ENCODE measurements at regions not wholly inside any gene's neighbourhood (a gene's known extent, or its start where the extent isn't known, plus 50 kb on each side); places are given as distances from the start of the nearest gene placed in this dataset.
"Not testable (repeated sequence)": the region's sequence is repeated elsewhere in the genome, so short reads cannot be mapped to it uniquely, and the experiment has no call there.

- Histone ChIP-seq H3K9me3 (ENCODE audit: control insufficient read depth, low read length) (no peaks in the 10 kb centered on the region), H2AK5ac (ENCODE audit: low read length, severe bottlenecking) (no peak overlapping the region), H3K4me3 (ENCODE audit: insufficient read depth in 1 of 2, low read depth in 1 of 2, low read length in 2 of 2) (no peak overlapping the region), H2BK5ac (ENCODE audit: low read depth, low read length, poor library complexity, severe bottlenecking) (no peak overlapping the region), H2BK120ac (ENCODE audit: low read depth, low read length) (no peak overlapping the region), H3K18ac (ENCODE audit: low read depth in 1 of 2, low read length in 2 of 2) (no peak overlapping the region), H2BK15ac (ENCODE audit: low read depth, poor library complexity, severe bottlenecking) (no peak overlapping the region), H3K27ac (ENCODE audit: low read length, poor library complexity, severe bottlenecking) (no peak overlapping the region), H3K4me1 (ENCODE audit: control insufficient read depth, insufficient read depth, low read depth, low read length) (no peaks in the 10 kb centered on the region), H3K9ac (ENCODE audit: low read length) (no peak overlapping the region), H4K8ac (ENCODE audit: low read length) (no peak overlapping the region), H2AFZ (ENCODE audit: low read depth, low read length) (no peak overlapping the region), H3K27me3 (ENCODE audit: control insufficient read depth in 1 of 2, insufficient read depth in 1 of 2, low read length in 2 of 2) (no peaks in the 10 kb centered on the region), H2BK12ac (ENCODE audit: low read length in 2 of 2) (no peak overlapping the region), H3K4ac (ENCODE audit: low read depth in 1 of 2, low read length in 2 of 2) (no peak overlapping the region), H3K23ac (ENCODE audit: low read length in 2 of 2) (no peak overlapping the region), H4K91ac (ENCODE audit: low read length) (no peak overlapping the region), H3K79me1 (replicated peaks; ENCODE audit: low read length, poor library complexity, severe bottlenecking) (no peaks in the 10 kb centered on the region), H3K14ac (ENCODE audit: low read length in 2 of 2) (no peak overlapping the region), H3K4me2 (ENCODE audit: low read length, poor library complexity, severe bottlenecking) (no peak overlapping the region), H3K36me3 (ENCODE audit: control insufficient read depth in 1 of 2, insufficient read depth in 2 of 2, low read depth in 1 of 2, low read length in 2 of 2) (no peaks in the 10 kb centered on the region)
- 79% methylated on average over 1 of the region's 4 CpGs for WGBS
- no peak for DNase-seq
Observed at GRCh38 chr11:90630176-90630575, 407.3 kb upstream of the CHORDC1 start.

- H3K9me3 ChIP-seq (ENCODE audit: control insufficient read depth, low read length): no peaks in the 10 kb centered on the region
- WGBS: 74% methylated on average over 3 of the region's 4 CpGs
- no peaks in the 10 kb centered on the region for H3K4me1 ChIP-seq (ENCODE audit: control insufficient read depth, insufficient read depth, low read depth, low read length)
- no peak overlapping the region for H3K9ac ChIP-seq (ENCODE audit: low read length)
- no peak overlapping the region for H3K27ac ChIP-seq (ENCODE audit: low read length, poor library complexity, severe bottlenecking)
- no peak overlapping the region for H3K14ac ChIP-seq (ENCODE audit: low read length in 2 of 2)
- no peak overlapping the region for H4K91ac ChIP-seq (ENCODE audit: low read length)
- no peak overlapping the region for H2AK5ac ChIP-seq (ENCODE audit: low read length, severe bottlenecking)
- no peak overlapping the region for H2BK120ac ChIP-seq (ENCODE audit: low read depth, low read length)
- H2AFZ ChIP-seq (ENCODE audit: low read depth, low read length): no peak overlapping the region
- H4K8ac ChIP-seq (ENCODE audit: low read length): no peak overlapping the region
- no peak overlapping the region for H2BK12ac ChIP-seq (ENCODE audit: low read length in 2 of 2)
- no peak overlapping the region for H2BK5ac ChIP-seq (ENCODE audit: low read depth, low read length, poor library complexity, severe bottlenecking)
- H3K23ac ChIP-seq (ENCODE audit: low read length in 2 of 2): no peak overlapping the region
- H2BK15ac ChIP-seq (ENCODE audit: low read depth, poor library complexity, severe bottlenecking): no peak overlapping the region
- no peak overlapping the region for H3K4me2 ChIP-seq (ENCODE audit: low read length, poor library complexity, severe bottlenecking)
- no peak overlapping the region for H3K18ac ChIP-seq (ENCODE audit: low read depth in 1 of 2, low read length in 2 of 2)
- no peaks in the 10 kb centered on the region for H3K27me3 ChIP-seq (ENCODE audit: control insufficient read depth in 1 of 2, insufficient read depth in 1 of 2, low read length in 2 of 2)
- no peaks in the 10 kb centered on the region for H3K79me1 ChIP-seq (replicated peaks; ENCODE audit: low read length, poor library complexity, severe bottlenecking)
- H3K4ac ChIP-seq (ENCODE audit: low read depth in 1 of 2, low read length in 2 of 2): no peak overlapping the region
- DNase-seq: no peak
- H3K36me3 ChIP-seq (ENCODE audit: control insufficient read depth in 1 of 2, insufficient read depth in 2 of 2, low read depth in 1 of 2, low read length in 2 of 2): no peaks in the 10 kb centered on the region
- no peak overlapping the region for H3K4me3 ChIP-seq (ENCODE audit: insufficient read depth in 1 of 2, low read depth in 1 of 2, low read length in 2 of 2)
Observed at GRCh38 chr11:90629229-90629806, 406.5 kb upstream of the CHORDC1 start.

- Histone ChIP-seq H3K4ac (ENCODE audit: low read depth in 1 of 2, low read length in 2 of 2) (no peak overlapping the region), H3K23ac (ENCODE audit: low read length in 2 of 2) (no peak overlapping the region), H3K9ac (ENCODE audit: low read length) (no peak overlapping the region), H3K4me2 (ENCODE audit: low read length, poor library complexity, severe bottlenecking) (no peak overlapping the region), H4K91ac (ENCODE audit: low read length) (no peak overlapping the region), H3K18ac (ENCODE audit: low read depth in 1 of 2, low read length in 2 of 2) (no peak overlapping the region), H3K9me3 (ENCODE audit: control insufficient read depth, low read length) (no peaks in the 10 kb centered on the region), H3K27ac (ENCODE audit: low read length, poor library complexity, severe bottlenecking) (no peak overlapping the region), H2AK5ac (ENCODE audit: low read length, severe bottlenecking) (no peak overlapping the region), H3K36me3 (ENCODE audit: control insufficient read depth in 1 of 2, insufficient read depth in 2 of 2, low read depth in 1 of 2, low read length in 2 of 2) (no peaks in the 10 kb centered on the region), H3K14ac (ENCODE audit: low read length in 2 of 2) (no peak overlapping the region), H2BK15ac (ENCODE audit: low read depth, poor library complexity, severe bottlenecking) (no peak overlapping the region), H3K4me3 (ENCODE audit: insufficient read depth in 1 of 2, low read depth in 1 of 2, low read length in 2 of 2) (no peak overlapping the region), H4K8ac (ENCODE audit: low read length) (no peak overlapping the region), H3K27me3 (ENCODE audit: control insufficient read depth in 1 of 2, insufficient read depth in 1 of 2, low read length in 2 of 2) (no peaks in the 10 kb centered on the region), H3K79me1 (replicated peaks; ENCODE audit: low read length, poor library complexity, severe bottlenecking) (no peaks in the 10 kb centered on the region), H2BK12ac (ENCODE audit: low read length in 2 of 2) (no peak overlapping the region), H2AFZ (ENCODE audit: low read depth, low read length) (no peak overlapping the region), H2BK5ac (ENCODE audit: low read depth, low read length, poor library complexity, severe bottlenecking) (no peak overlapping the region), H2BK120ac (ENCODE audit: low read depth, low read length) (no peak overlapping the region), H3K4me1 (ENCODE audit: control insufficient read depth, insufficient read depth, low read depth, low read length) (no peaks in the 10 kb centered on the region)
- DNase-seq: no peak
- WGBS: 52% methylated on average over 2 of the region's 2 CpGs
Observed at GRCh38 chr11:90614318-90614717, 391.5 kb upstream of the CHORDC1 start.

DNA sequence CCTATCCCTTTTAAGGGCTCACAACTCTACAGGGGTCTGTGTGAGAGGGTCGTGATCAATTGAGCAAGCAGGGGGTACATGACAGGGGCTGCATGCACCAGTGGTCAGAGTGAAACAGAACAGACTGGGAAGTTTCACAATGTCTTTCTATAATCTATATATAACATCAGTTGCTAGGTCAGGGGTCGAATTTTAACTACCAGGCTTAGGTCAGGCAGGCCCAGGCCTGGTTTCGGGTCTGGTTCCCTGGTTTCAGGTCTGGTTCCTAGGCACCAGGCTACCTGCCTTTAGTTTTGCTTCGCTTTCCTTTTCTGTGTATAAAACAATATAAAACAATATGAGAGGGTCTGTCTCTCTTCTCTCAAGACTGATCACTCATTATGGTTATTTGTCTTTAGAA lies 390.2 kb upstream of the CHORDC1 start:
- H2AFZ ChIP-seq (ENCODE audit: low read depth, low read length); H3K4me2 ChIP-seq (ENCODE audit: low read length, poor library complexity, severe bottlenecking); H2AK5ac ChIP-seq (ENCODE audit: low read length, severe bottlenecking); H4K91ac ChIP-seq (ENCODE audit: low read length); H3K27me3 ChIP-seq (ENCODE audit: control insufficient read depth in 1 of 2, insufficient read depth in 1 of 2, low read length in 2 of 2); H3K36me3 ChIP-seq (ENCODE audit: control insufficient read depth in 1 of 2, insufficient read depth in 2 of 2, low read depth in 1 of 2, low read length in 2 of 2); H2BK120ac ChIP-seq (ENCODE audit: low read depth, low read length); H2BK12ac ChIP-seq (ENCODE audit: low read length in 2 of 2); H4K8ac ChIP-seq (ENCODE audit: low read length); H3K9ac ChIP-seq (ENCODE audit: low read length); H2BK5ac ChIP-seq (ENCODE audit: low read depth, low read length, poor library complexity, severe bottlenecking); H3K4ac ChIP-seq (ENCODE audit: low read depth in 1 of 2, low read length in 2 of 2); H2BK15ac ChIP-seq (ENCODE audit: low read depth, poor library complexity, severe bottlenecking); H3K18ac ChIP-seq (ENCODE audit: low read depth in 1 of 2, low read length in 2 of 2); DNase-seq; H3K23ac ChIP-seq (ENCODE audit: low read length in 2 of 2); H3K4me3 ChIP-seq (ENCODE audit: insufficient read depth in 1 of 2, low read depth in 1 of 2, low read length in 2 of 2); H3K9me3 ChIP-seq (ENCODE audit: control insufficient read depth, low read length); H3K4me1 ChIP-seq (ENCODE audit: control insufficient read depth, insufficient read depth, low read depth, low read length); H3K79me1 ChIP-seq (replicated peaks; ENCODE audit: low read length, poor library complexity, severe bottlenecking); H3K27ac ChIP-seq (ENCODE audit: low read length, poor library complexity, severe bottlenecking); H3K14ac ChIP-seq (ENCODE audit: low read length in 2 of 2): not testable (repeated sequence)
- 61% methylated on average over 2 of the region's 4 CpGs for WGBS

Measured in mesenchymal stem cell (in vitro differentiated cells and primary cell).